NCI-H187 (cell line): ENCODE measurements at regions not wholly inside any gene's neighbourhood (a gene's known extent, or its start where the extent isn't known, plus 50 kb on each side); places are given as distances from the start of the nearest gene placed in this dataset.

Experiments
- DNase-seq, 2 experiments: peaks; one replicate each; lab custom pipeline; 2025; lab: John Stamatoyannopoulos, UW

DNA sequence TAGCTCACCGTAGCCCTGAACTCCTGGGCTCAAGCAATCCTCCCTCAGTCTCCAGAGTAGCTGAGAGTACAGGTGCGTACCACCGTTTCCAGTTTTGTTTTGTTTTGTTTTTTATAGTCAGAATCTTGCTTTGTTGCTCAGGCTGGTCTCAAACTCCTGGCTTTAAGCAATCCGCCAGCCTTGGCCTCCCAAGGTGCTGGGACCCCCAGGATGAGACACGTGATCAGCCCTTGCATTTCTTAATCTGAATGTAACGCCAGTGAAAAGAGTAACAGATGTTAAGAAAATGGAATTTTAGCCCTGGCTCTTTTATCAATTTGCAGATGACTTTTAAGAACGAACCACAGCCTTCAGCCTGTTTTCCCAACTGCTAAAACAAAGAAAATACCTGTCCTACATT lies 451.3 kb downstream of the SHQ1 start:
- no peak for DNase-seq

DNA sequence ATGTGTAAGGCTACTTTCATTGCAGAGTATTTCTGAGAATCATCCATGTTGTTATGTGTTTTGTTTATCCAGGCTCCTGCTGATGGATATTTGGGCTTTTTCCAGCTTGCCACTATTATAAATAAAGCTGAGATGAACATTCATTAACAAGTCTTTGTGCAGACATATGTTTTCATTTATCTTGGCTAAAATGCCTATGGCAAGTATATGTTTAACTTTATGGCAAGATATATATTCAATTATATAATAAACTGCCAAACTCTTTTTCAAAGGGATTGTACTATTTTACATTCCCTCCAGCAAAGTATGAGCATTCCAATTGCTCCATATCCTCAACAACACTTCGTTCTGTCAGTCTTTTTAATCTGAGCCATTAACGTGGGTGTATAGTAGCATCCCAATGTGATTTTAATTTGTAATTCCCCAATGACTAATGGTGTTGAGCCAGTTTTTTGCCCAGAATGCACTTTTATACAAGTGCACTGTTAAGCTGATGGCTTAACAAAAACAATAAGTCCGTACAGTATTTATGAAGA lies 452.4 kb downstream of the SHQ1 start:
- DNase-seq, result no peak

GRCh38 chr3:72393455-72393854 lies 454.8 kb downstream of the SHQ1 start:
- no peak for DNase-seq

GRCh38 chr3:72391659-72392058 lies 456.6 kb downstream of the SHQ1 start:
- DNase-seq, result no peak

- DNase-seq, result no peak
These were observed 457.4 kb downstream of the SHQ1 start for GRCh38 chr3:72390841-72391240.

- no peak for DNase-seq
These were observed 459.6 kb downstream of the SHQ1 start for GRCh38 chr3:72388644-72389043.

DNA sequence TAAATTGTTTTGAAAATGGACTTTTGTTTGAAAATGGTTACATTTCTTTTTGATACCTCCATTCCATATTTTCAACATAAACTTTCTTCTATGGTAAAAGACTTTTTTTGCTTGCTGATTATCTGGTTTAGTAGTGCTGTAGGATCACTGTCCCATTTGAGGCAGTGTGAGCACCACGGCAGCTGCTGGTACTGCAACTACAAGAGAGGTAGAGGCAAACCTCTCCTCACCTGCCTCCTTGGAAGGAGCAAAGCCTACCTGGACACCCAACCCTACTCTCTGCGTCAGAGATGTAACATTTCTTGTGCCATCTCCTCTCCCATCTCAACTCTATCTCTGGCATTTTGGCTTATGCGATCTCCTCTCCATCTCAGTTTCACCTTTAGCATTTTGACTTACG lies 460.1 kb downstream of the SHQ1 start:
- DNase-seq, result no peak

GRCh38 chr3:72386327-72387000 lies 461.8 kb downstream of the SHQ1 start:
- no peak for DNase-seq

DNA sequence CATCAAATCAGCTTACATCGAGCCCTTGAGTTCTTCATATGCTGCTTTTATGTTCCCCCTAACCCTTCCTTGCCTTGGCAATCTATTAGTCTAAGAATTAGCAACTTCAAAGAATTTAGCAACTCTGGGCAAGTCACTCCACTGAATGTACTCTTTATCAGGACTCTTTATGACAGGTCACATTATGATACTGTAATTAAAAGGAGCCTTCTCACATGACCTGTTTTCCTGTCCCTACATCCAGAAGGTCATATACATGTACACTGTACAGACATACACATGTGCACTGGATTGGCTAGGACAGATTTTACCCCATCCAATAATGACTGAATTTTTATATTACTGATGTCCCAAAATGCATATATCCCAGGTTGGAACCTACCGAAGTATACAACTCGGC lies 463.1 kb downstream of the SHQ1 start:
- DNase-seq, result no peak

DNA sequence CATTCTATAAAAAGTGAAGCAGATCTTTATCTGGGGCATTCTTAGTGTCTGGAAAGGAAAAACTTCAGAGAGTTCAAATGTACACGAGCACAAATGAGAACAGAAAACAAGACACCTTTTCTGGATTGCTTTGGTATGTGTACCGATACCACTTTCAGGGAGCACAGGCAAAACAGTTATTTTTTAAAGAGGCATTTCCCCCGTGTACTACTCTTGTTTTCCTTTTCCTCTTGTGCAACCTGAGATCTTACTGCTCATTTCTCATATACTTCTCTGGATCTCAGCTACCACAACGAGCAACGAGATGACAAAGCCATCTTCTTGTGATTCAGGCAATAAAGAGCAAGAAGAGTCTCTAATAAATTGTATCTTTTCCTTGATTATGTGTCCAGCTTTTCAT lies 463.6 kb downstream of the SHQ1 start:
- DNase-seq, result no peak

- DNase-seq, result no peak
These were observed 464.4 kb downstream of the SHQ1 start for GRCh38 chr3:72383883-72384282.

GRCh38 chr3:72383230-72383629 lies 465.0 kb downstream of the SHQ1 start:
- no peak for DNase-seq

DNA sequence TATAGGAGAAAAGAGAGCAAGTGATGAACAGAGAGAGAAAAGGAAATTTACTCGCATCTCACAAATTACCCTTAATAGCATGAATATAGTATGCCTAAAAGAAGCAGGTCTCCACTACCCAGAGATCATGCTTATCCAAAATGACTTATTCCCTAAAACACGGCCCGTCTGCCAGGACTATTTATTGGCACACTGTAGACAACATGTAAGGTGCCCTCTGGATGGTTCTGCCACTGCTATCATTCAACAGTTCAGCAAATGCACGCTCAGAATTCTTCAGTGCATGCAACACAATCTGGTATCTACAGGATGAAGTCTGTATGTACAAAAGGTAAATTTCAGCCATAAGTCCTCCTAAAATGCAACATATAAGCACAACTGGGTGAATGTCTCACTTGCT lies 465.8 kb downstream of the SHQ1 start:
- no peak for DNase-seq

DNA sequence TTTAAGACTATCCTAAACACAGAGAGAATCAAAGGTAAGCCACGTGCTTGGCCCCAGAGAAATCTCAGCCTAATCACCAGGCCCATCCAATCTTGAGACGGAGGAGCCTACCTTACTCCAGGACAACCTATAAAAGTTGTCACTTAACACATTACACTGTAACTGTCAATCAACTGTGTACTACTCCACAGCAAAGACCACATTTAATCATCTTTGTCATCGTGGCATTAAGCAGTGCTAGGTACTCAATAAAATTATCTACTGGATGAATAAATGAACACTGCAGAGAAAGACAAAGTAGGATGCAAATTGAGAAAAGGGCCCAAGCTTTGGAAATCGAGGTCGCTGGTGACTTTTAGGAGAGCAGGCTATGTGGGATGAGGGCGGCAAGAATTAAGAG lies 466.7 kb downstream of the SHQ1 start:
- DNase-seq, result no peak

DNA sequence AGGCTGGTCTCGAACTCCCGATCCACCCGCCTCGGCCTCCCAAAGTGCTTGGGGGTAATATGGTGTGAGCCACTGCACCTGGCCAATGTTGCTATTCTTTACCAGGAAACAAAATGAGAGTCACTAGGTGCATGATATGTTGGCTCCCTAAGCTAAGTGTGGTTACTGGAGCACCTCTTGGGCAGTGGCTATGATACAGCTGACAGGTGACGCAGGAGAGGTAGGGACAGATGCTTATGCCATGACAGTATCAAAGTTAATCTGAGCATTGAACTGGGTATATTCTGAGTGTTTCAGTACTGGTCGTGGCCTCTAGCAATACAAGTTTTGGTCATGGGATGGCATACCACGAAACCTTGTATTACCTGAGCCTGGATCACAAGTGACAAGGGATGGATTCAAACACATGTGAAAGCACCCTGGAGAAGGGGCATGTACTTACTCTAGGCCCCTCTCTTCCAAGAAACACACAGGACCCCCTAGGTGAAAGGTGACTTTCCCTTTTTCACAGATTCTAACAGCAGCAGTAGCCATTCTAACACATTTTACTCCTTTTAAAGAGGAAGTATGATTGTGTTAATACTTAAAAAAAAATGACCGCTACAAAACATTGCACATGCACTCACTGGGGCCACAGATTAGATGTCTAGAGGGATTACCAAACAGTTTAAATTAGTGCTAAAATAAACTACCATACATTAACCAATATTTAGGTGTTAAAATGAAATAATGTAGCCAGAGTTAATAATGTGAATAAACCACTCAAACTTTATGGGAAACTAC lies 467.3 kb downstream of the SHQ1 start:
- DNase-seq, result no peak

DNA sequence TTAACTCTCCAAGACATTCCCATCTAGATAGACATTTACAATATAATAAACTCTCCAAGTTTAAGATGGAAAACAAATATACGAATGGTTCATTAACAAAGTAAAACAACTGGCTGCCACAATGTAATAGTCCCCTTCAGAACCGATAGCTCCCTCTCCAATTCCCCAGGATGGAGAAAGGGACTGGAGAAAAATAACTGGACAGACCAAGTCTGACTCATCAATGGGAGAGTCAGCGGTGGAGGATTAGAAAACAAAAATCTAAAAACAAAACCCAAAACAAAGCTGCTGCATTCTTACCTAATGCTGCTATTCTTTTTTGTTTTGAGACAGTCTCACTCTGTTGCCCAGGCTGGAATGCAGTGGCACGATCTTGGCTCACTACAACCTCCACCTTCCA lies 468.1 kb downstream of the SHQ1 start:
- DNase-seq, result no peak

DNA sequence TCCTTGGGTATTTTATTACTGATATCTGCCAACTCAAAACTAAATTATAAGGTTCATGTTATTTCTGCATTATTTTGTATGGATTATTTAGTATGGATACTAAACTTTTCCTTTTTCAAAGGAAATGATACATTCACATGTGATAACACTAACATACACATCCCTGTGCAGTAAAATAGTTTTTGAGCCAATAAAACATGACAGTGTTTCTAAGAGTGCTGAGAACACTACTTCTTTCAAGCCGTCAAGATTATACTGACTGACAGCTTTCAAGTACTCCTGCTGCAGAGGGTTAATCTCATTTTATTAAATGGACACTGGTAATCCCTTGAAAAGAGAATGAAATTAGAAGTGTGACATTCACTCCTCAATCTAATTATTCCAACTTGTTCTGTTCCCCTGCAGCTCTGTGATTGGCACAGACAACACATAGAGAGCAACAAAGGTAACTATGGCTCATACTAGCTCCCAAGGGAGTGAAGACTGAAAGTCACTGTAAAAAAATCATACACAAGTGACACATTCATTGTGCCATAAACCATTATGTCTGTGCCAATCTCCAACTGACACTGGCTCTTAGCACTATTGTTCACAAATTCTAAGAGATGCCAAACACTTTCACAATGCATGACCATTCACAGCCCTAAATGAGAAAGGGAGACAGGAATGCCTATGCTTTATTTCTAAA lies 468.6 kb downstream of the SHQ1 start:
- no peak for DNase-seq

DNA sequence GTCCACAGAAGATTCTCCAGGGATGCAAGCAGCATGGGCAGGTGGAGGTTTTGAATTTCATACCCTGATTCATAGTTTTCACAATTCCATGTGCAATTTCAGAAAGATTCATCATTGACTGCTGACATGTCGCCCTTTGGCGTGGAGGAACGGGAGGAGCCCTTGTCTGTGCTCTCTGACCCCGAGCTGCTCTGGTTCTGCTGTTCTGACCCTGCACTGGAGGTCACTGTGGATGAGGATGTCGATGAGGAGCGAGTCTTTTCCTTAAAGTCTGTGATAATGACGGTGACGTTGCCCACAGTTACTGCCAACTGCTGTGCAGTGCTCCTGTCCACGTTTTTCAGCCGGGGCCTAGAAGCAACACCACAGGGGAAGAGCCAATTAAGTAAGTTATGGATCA lies 470.0 kb downstream of the SHQ1 start:
- no peak for DNase-seq

- no peak for DNase-seq
These were observed 471.1 kb downstream of the SHQ1 start for GRCh38 chr3:72376956-72377710.

- DNase-seq, result no peak
These were observed 472.8 kb downstream of the SHQ1 start for GRCh38 chr3:72375237-72376076.

DNA sequence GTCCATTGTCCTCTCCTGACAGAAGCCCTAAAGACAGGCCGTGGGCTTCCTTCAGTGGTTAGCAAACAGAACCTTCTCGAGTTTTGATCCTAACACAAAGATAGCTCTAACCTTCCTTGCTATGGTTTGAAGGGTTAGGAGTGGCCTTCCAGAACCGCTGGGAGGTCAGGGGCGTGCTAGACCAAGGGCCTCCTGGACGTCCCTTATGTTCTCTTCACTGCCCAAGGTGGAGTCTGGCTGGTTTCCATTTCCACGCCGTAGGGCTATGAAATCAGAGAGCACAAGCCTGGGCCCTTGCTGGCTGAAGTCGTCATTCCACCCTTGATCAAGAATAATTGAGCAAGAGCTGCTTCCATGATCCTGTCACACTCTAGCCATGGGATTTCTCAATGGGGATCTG lies 475.1 kb downstream of the SHQ1 start:
- DNase-seq, result no peak
